NCI-H226 (cell line): ENCODE measurements at regions not wholly inside any gene's neighbourhood (a gene's known extent, or its start where the extent isn't known, plus 50 kb on each side); places are given as distances from the start of the nearest gene placed in this dataset.

Experiments
- DNase-seq: peaks from one replicate; pipeline ENCODE4 v3.0.0-alpha.2; 2015

DNA sequence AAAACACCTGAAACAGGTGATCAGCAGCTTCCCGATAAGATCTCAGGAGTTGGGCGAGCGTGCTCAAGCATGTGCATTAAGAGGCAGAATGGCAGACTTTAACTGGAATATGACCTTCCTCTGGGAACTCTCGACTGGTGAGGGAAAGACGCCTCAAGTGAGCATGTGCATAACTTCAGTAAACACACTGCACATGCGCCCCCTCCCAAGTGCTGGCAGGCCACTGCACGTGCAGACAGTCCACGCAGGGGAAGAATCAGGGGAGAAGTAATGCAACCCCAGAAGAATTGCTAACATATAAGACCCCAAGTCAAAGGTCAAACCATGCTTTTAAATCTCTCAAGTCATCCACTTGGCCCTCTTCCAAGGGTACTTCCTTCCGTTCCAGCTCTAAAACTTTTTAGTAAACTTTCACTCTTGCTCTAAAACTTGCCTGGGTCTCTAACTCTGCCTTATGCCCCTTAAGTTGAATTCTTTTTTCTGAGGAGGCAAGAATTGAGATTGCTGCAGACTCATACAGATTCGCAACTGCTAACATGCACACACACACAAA, 541.0 kb downstream of the TNS3 start:
- DNase-seq = no peak

- no peak for DNase-seq
These were observed 542.0 kb downstream of the TNS3 start for GRCh38 chr7:47039904-47040303.

GRCh38 chr7:47039089-47039648, 542.7 kb downstream of the TNS3 start:
- no peak for DNase-seq

DNA sequence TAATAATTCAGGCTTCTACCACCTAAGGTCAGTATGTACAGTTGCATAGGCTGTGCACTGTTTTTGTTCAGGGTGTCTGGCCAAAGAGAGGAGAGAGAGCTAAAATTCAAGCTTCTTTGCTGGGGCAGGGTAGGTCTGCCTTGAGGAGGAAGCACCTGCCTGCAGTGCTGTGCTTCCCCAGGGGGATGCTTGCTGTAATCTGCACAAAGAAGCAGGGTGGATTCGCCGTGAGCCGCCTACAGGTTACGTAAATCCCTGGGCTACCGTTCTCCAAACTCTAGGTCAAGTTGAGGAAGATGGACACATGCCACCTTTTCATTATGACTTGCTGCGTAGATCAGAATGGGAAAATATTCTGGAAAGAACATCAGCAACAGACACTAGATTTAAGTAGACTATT, 543.3 kb downstream of the TNS3 start:
- DNase-seq = no peak

DNA sequence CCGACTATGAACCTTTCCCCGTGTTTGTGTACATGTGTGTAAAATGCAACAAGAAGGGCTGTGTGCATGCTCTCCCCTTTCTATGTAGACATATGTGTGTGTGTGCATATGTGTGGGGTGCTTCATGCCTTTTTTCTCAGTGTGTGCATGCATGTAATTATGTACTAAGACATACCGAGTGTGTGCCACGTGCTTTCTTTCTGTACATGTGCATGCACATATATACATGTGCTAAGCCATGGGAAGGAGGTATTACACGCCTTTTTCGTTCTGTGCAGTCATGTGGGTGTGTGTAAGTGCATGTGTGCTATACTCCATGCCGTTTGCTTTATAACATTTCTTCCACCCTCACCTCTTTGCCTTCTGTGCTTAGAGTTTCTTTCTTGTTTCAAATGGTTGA, 544.3 kb downstream of the TNS3 start:
- DNase-seq = no peak

- no peak for DNase-seq
These were observed 545.0 kb downstream of the TNS3 start for GRCh38 chr7:47036909-47037308.

DNA sequence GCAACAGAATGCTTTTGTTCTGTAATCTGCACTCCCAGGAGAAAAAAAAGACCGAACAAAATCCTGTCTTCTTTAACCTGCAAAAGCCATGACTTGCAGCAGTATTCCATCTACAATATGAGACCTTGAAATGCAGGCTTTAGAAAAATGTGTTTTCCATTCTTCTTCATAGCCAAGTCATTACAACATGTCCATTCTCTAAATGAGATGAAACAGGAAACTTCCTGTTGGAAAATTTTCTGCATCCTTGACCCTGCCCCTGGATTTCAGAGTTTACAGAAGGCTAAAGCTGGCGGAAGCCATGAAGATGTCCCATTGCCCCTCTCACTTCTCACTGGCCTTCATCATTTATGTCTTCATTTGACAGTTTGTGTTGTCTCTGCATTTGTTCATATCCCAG, 546.4 kb downstream of the TNS3 start:
- no peak for DNase-seq

DNA sequence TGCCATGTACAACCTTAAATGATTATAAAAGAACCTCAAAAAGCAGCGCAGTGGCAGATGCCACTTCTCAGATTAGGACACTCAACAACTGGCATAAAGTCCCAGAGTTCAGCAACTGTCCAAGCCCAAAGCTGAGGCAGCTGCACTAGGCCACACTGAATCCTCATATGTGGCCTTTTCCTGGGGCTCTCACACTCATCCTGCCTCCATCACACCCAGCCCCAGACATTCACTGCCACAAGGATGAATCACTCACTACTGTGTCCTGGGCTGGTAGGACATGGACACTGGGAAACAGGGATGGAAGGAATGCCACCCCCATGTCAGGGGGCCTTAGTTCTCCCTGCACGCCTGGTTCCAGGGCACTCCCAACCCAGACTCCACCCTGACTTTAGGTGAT, 547.7 kb downstream of the TNS3 start:
- no peak for DNase-seq

GRCh38 chr7:47032536-47032908, 549.4 kb downstream of the TNS3 start:
- no peak for DNase-seq

GRCh38 chr7:47031786-47032535, 550.0 kb downstream of the TNS3 start:
- DNase-seq = no peak

GRCh38 chr7:47028284-47028683, 553.6 kb downstream of the TNS3 start:
- DNase-seq = no peak

GRCh38 chr7:47027695-47028240, 554.1 kb downstream of the TNS3 start:
- DNase-seq = no peak

- no peak for DNase-seq
These were observed 555.0 kb downstream of the TNS3 start for GRCh38 chr7:47026780-47027361.

DNA sequence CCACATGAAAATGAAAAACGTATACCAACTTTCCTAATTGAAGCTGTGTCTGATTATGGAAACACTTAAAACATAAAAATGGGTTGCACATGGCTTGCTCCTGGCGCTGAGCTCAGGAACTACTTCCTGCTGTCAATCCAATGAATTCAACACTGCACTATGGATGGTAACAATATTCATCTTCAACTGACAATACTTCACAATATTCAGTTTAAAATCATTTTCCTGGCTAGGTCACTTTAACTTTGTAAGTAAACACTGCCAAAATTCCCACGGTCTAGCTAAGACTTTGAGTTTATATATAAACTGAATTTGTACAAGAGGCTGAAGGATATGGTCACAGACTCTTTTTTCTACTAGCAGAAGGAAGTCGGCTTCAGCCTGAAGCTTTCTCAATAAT, 556.9 kb downstream of the TNS3 start:
- no peak for DNase-seq

- no peak for DNase-seq
These were observed 573.5 kb downstream of the TNS3 start for GRCh38 chr7:47008461-47008860.

DNA sequence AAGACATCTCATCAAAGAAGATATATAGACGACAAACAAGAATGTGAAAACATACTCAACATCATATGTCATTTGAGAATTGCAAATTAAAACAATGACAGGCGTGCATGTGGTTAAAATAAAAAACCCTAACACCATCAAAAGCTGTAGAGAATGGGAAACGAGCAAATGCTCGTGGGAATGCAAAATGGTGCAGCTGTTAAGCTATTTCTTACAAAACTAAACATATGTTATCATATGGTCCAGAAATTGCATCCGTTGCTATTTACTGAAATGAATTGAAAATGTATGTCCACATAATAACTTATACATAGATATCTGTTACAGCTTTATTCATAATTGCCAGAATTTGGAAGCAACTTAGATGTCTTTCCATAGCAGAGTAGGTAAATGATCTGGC, 574.4 kb downstream of the TNS3 start:
- DNase-seq = no peak

- no peak for DNase-seq
These were observed 581.4 kb downstream of the TNS3 start for GRCh38 chr7:47000561-47000960.

GRCh38 chr7:46999866-47000265, 582.0 kb downstream of the TNS3 start:
- DNase-seq = no peak

DNA sequence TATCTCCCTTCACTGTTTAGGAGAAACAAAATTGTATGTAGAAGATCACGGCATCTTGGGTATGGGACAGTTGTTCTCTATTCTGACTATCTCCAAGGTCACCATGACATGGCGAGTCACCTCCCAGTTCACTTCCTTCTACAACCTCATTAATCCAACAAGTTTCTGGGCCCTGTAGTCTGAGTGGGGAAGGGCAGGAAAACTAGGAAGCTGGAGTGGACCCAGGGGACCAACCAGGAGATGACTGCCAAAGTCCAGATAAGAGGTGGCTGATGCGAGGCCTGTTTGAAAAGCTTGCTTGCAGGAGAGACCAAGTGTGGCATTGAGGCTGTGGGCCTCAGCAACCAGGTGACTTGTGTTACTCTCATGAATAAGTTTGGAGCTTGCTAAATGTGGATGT, 584.9 kb downstream of the TNS3 start:
- DNase-seq = no peak

DNA sequence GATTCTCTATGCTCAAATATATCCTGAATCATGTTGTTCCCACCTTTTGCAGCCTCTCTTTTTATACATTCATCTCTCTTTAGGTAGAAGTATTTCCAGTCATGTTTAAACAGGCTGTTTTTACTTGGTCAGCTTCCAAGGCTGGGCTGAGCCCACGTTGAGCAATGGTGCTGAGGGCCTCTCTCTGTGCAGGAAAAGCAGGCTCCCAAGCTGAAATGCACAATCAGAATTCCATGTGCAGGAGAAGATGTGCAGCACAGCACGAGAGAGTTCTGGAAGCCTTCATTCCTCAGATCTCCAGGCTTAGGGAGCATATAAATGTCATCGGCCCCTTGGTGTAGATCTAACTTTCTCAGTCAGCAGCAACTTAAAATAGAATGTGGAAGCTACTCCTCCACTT, 588.5 kb downstream of the TNS3 start:
- DNase-seq = no peak

DNA sequence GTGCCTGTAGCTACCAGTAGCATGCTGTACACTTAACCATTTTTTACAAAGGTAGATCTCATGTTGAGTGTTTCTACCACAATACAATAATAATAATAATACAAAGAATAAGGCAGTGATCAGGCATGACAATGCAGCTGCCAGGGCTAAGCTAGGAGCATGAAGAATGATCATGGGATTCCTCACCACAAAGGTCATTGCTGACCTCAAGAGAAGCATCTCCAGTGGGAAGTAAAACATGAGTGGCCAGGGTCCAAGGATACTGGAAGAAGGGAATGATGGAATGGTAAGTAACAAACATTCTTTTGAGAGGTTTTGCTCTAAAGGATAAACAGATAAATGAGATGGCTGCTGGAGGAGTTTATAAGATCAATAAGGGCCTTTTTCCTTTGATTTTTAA, 591.1 kb downstream of the TNS3 start:
- DNase-seq = no peak

DNA sequence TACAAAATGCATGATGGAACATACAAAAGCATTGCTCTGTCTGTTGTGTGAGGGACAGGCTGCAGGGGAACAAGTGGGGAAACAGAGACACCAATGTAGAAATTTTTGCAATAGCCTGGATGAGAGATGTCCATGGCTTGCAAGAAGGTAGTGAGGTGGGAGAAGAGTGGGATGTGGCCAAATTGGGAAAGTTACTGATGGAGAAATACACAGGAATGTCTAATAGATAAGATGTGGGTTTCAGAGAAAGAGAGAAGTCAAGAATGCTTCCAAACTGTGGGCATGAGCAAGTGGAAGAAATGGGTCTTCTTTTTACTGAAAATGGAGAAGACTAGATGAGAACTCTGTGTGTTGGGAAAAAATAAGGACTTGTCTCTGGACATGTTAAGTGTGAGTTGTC, 592.7 kb downstream of the TNS3 start:
- peak; percentile 16 for DNase-seq

DNA sequence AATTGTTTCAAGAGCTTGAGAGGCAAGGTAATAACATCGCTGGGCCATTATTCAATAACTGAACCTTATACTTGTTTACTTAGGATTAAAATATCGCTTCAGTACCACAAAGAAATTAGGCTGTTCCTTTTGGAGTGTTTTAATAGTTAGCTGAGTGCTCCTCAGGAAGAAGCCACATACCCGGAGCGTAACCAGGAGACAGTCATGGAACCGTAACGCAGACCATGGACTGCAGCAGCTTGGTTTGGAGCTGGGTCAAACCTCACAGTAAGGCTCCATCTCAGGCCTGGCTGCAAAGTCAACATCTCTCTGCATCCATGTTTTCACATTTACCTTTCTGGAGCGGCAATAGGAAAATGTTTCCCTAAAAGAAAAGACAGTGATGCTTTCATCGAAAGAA, 599.0 kb downstream of the TNS3 start:
- DNase-seq = no peak

- no peak for DNase-seq
These were observed 602.5 kb downstream of the TNS3 start for GRCh38 chr7:46979439-46979838.
